Lower leg skin (tissue), 3 donors: ENCODE measurements at regions not wholly inside any gene's neighbourhood (a gene's known extent, or its start where the extent isn't known, plus 50 kb on each side); places are given as distances from the start of the nearest gene placed in this dataset.

ENCODE experiments used
- CTCF ChIP-seq, 3 donors: fragments of 450-650 bp; IDR thresholded peaks; one replicate each; pipeline ENCODE4 v1.5.1; 2016; ENCODE audit warnings: antibody characterized with exemption in 3 of 3, mild to moderate bottlenecking in 3 of 3, moderate library complexity in 2 of 3
- POLR2A ChIP-seq, 2 donors: fragments of 450-650 bp; IDR thresholded peaks; one replicate each; pipeline ENCODE4 v1.6.1; 2016 to 2017; ENCODE audit warnings: antibody characterized with exemption in 2 of 2, mild to moderate bottlenecking in 1 of 2, moderate library complexity in 1 of 2

- TF ChIP-seq CTCF (IDR thresholded peaks at IDR 0.05) = no peak
- TF ChIP-seq POLR2A (IDR thresholded peaks at IDR 0.05) = no peak
Observed at GRCh38 chr2:67130531-67131256, 266.4 kb upstream of the ETAA1 start.
